ENCODE measurements at regions not wholly inside any gene's neighbourhood (a gene's known extent, or its start where the extent isn't known, plus 50 kb on each side); places are given as distances from the start of the nearest gene placed in this dataset.

GRCh38 chr14:97061198-97061597 lies 264.0 kb downstream of the VRK1 start:
- ATAC-seq (ENCODE audit: insufficient read depth, low FRiP score), result no peak

GRCh38 chr14:97061714-97062113 lies 264.5 kb downstream of the VRK1 start:
- Histone ChIP-seq H3K36me3 (ENCODE audit: control insufficient read depth in 4 of 4, insufficient read depth in 4 of 4, low read length in 4 of 4) (no peaks in the 10 kb centered on the region), H3K9ac (ENCODE audit: insufficient read depth in 1 of 2, low read length in 2 of 2) (no peak overlapping the region), H3K4me3 (no peak overlapping the region), H3K4me1 (ENCODE audit: control insufficient read depth in 5 of 5, insufficient read depth in 5 of 5, low read length in 5 of 5) (no peaks in the 10 kb centered on the region), H3K9me3 (ENCODE audit: control insufficient read depth in 4 of 4, insufficient read depth in 3 of 4, low read length in 3 of 4) (no peaks in the 10 kb centered on the region), H3K27ac (ENCODE audit: low read depth in 1 of 2, low read length in 1 of 2) (no peak overlapping the region), H3K27me3 (ENCODE audit: control insufficient read depth in 3 of 3, insufficient read depth in 3 of 3, low read length in 2 of 3) (peaks cover 0 to 5% (median 0%) of the 10 kb centered on the region in 3 donors)
- TF ChIP-seq CTCF (IDR thresholded peaks at IDR 0.05; ENCODE audit: control extremely low read depth, extremely low read depth), result no peak
- DNase-seq (no peak), ATAC-seq (ENCODE audit: insufficient read depth, low FRiP score) (no peak)
- 91 to 100% methylated on average over 1 of the region's 1 CpG for WGBS, 2 donors

More at GRCh38 chr14:97061198-97061597, 264.0 kb downstream of the VRK1 start:
- no peaks in the 10 kb centered on the region for H3K36me3 ChIP-seq (ENCODE audit: control insufficient read depth in 4 of 4, insufficient read depth in 4 of 4, low read length in 4 of 4)
- H3K4me1 ChIP-seq (ENCODE audit: control insufficient read depth in 5 of 5, insufficient read depth in 5 of 5, low read length in 5 of 5), result no peaks in the 10 kb centered on the region
- no peaks in the 10 kb centered on the region for H3K9me3 ChIP-seq (ENCODE audit: control insufficient read depth in 4 of 4, insufficient read depth in 3 of 4, low read length in 3 of 4)
- no peak overlapping the region for H3K4me3 ChIP-seq
- H3K27ac ChIP-seq (ENCODE audit: low read depth in 1 of 2, low read length in 1 of 2), result no peak overlapping the region
- 88 to 90% methylated on average over 14 of the region's 14 CpGs for WGBS, 2 donors
- no peak for DNase-seq
- peaks cover 0 to 5% (median 0%) of the 10 kb centered on the region in 3 donors for H3K27me3 ChIP-seq (ENCODE audit: control insufficient read depth in 3 of 3, insufficient read depth in 3 of 3, low read length in 2 of 3)
- TF ChIP-seq CTCF (IDR thresholded peaks at IDR 0.05; ENCODE audit: control extremely low read depth, extremely low read depth), result no peak
- H3K9ac ChIP-seq (ENCODE audit: insufficient read depth in 1 of 2, low read length in 2 of 2), result no peak overlapping the region

GRCh38 chr14:97065305-97066067 lies 268.3 kb downstream of the VRK1 start:
- 71 to 73% methylated on average over 7 of the region's 7 CpGs for WGBS, 2 donors
- H3K9me3 ChIP-seq (ENCODE audit: control insufficient read depth in 4 of 4, insufficient read depth in 3 of 4, low read length in 3 of 4), result no peaks in the 10 kb centered on the region
- no peak for TF ChIP-seq CTCF (IDR thresholded peaks at IDR 0.05; ENCODE audit: control extremely low read depth, extremely low read depth)

More at GRCh38 chr14:97065305-97066067, 268.3 kb downstream of the VRK1 start:
- Histone ChIP-seq H3K9ac (ENCODE audit: insufficient read depth in 1 of 2, low read length in 2 of 2) (no peak overlapping the region), H3K27ac (ENCODE audit: low read depth in 1 of 2, low read length in 1 of 2) (no peak overlapping the region), H3K27me3 (ENCODE audit: control insufficient read depth in 3 of 3, insufficient read depth in 3 of 3, low read length in 2 of 3) (peaks cover 0 to 5% (median 0%) of the 10 kb centered on the region in 3 donors), H3K36me3 (ENCODE audit: control insufficient read depth in 4 of 4, insufficient read depth in 4 of 4, low read length in 4 of 4) (no peaks in the 10 kb centered on the region), H3K4me1 (ENCODE audit: control insufficient read depth in 5 of 5, insufficient read depth in 5 of 5, low read length in 5 of 5) (no peaks in the 10 kb centered on the region), H3K4me3 (no peak overlapping the region)
- ATAC-seq (ENCODE audit: insufficient read depth, low FRiP score), result no peak
- no peak for DNase-seq

Data from lung (tissue), 11 donors.